Mucosa of descending colon (tissue), 3 donors: ENCODE measurements at regions not wholly inside any gene's neighbourhood (a gene's known extent, or its start where the extent isn't known, plus 50 kb on each side); places are given as distances from the start of the nearest gene placed in this dataset.
A peak's percentile ranks its signal among the peaks of the same experiment; 100 is the strongest.

Experiments used
- ATAC-seq: fragments of 200-7000 bp; cut with Tn5 transposase; one replicate; pipeline ENCODE4 v1.9.1; 2020; ENCODE audit warnings: mild to moderate bottlenecking, moderate library complexity
- DNase-seq, 3 donors: peaks; one replicate each; pipeline ENCODE4 v3.0.0-alpha.2; 2020
- H3K36me3 ChIP-seq: fragments of 200-600 bp; one replicate; pipeline ENCODE4 v1.8.0; 2021; ENCODE audit warnings: low read depth, mild to moderate bottlenecking
- H3K4me1 ChIP-seq: fragments of 200-600 bp; one replicate; pipeline ENCODE4 v1.8.0; 2021; ENCODE audit warnings: low read depth, mild to moderate bottlenecking
- H3K4me3 ChIP-seq: fragments of 200-600 bp; one replicate; pipeline ENCODE4 v1.8.0; 2021; ENCODE audit warnings: mild to moderate bottlenecking
- H3K9me3 ChIP-seq: fragments of 200-600 bp; one replicate; pipeline ENCODE4 v1.8.0; 2021; ENCODE audit warnings: mild to moderate bottlenecking
- CTCF ChIP-seq: fragments of 200-600 bp; IDR thresholded peaks from one replicate; pipeline ENCODE4 v1.8.0; 2022; ENCODE audit warnings: antibody characterized with exemption, mild to moderate bottlenecking
- intact Hi-C, 2 donors: fragments of 100-400 bp; cut with DNase I in 1 of 2; cut with micrococcal nuclease in 1 of 2; formaldehyde crosslinking; loops; one replicate each; pipeline versions ENCODE4 v1.11.0 to v1.11.1; 2022; cut with DNase I, micrococcal nuclease
- donor health status: DM: no; HTN: no; CAD: no; lungs with moderate emphysema.
- donor health status: DM: no; HTN: no; CAD: no.
- donor health status: DM: no; HTN: yes; CAD: no.

- H3K4me1 ChIP-seq, result no peaks in the 10 kb centered on the region
- ATAC-seq (no peak), DNase-seq (no peak)
- H3K36me3 ChIP-seq, result no peaks in the 10 kb centered on the region
- intact Hi-C loops, result no loop called here
- peaks cover 64% of the 10 kb centered on the region for H3K9me3 ChIP-seq
- no peak for TF ChIP-seq CTCF
- H3K4me3 ChIP-seq, result no peak overlapping the region
Measured at GRCh38 chr15:27671819-27672437, 427.2 kb downstream of the OCA2 start.

- peak in 1 of 3 donors; percentile 9 for DNase-seq
- intact Hi-C loops, result no loop called here
- no peaks in the 10 kb centered on the region for H3K4me1 ChIP-seq
- H3K36me3 ChIP-seq, result no peaks in the 10 kb centered on the region
- no peak overlapping the region for H3K4me3 ChIP-seq
- no peak for TF ChIP-seq CTCF
- H3K9me3 ChIP-seq, result peaks cover 57% of the 10 kb centered on the region
- ATAC-seq, result no peak
Measured at GRCh38 chr15:27670486-27671209, 428.5 kb downstream of the OCA2 start.

- DNase-seq, result no peak
- no peak for ATAC-seq
- Histone ChIP-seq H3K4me3 (no peak overlapping the region), H3K4me1 (no peaks in the 10 kb centered on the region), H3K9me3 (peaks cover 54% of the 10 kb centered on the region), H3K36me3 (no peaks in the 10 kb centered on the region)
- TF ChIP-seq CTCF, result no peak
- intact Hi-C loops, result no loop called here
Measured at GRCh38 chr15:27669641-27670040, 429.5 kb downstream of the OCA2 start.

GRCh38 chr15:27668471-27669220 is 430.5 kb downstream of the OCA2 start:
- no peaks in the 10 kb centered on the region for H3K4me1 ChIP-seq

GRCh38 chr15:27665002-27665401 is 434.1 kb downstream of the OCA2 start:
- intact Hi-C loops, result no loop called here
- Histone ChIP-seq H3K4me3 (no peak overlapping the region), H3K4me1 (no peaks in the 10 kb centered on the region), H3K9me3 (peaks cover 41% of the 10 kb centered on the region), H3K36me3 (no peaks in the 10 kb centered on the region)
- ATAC-seq (no peak), DNase-seq (no peak)
- no peak for TF ChIP-seq CTCF

More at GRCh38 chr15:27668471-27669220, 430.5 kb downstream of the OCA2 start:
- Histone ChIP-seq H3K9me3 (peaks cover 50% of the 10 kb centered on the region), H3K36me3 (no peaks in the 10 kb centered on the region), H3K4me3 (no peak overlapping the region)
- no peak for TF ChIP-seq CTCF
- DNase-seq, result no peak
- ATAC-seq, result no peak
- intact Hi-C loops, result no loop called here
